Brain microvascular endothelial cell (primary cell): ENCODE measurements at regions not wholly inside any gene's neighbourhood (a gene's known extent, or its start where the extent isn't known, plus 50 kb on each side); places are given as distances from the start of the nearest gene placed in this dataset.

ENCODE experiments used
- DNase-seq: peaks from one replicate; pipeline ENCODE4 v3.0.0-alpha.2; 2020
- H3K27ac ChIP-seq: fragments of 250-450 bp; sonication (Bioruptor Pico); 2 replicates; pipeline ENCODE4 v1.5.1; 2020; ENCODE audit warnings: mild to moderate bottlenecking, moderate library complexity
- H3K27me3 ChIP-seq: fragments of 250-450 bp; sonication (Bioruptor Pico); replicated peaks from 2 replicates; pipeline ENCODE4 v1.5.1; 2020; ENCODE audit warnings: mild to moderate bottlenecking
- H3K36me3 ChIP-seq: fragments of 250-450 bp; sonication (Bioruptor Pico); replicated peaks from 2 replicates; pipeline ENCODE4 v1.5.1; 2020; ENCODE audit warnings: mild to moderate bottlenecking
- H3K4me3 ChIP-seq: 2 replicates; pipeline ENCODE4 v1.5.1; 2011; ENCODE audit warnings: low read depth, mild to moderate bottlenecking, control low read depth, low read length, moderate library complexity
- CTCF ChIP-seq: IDR thresholded peaks from 2 replicates; pipeline ENCODE4 v1.5.1; 2011; ENCODE audit warnings: low read depth, mild to moderate bottlenecking, moderate library complexity, low read length, control low read depth, inconsistent platforms; ENCODE audit errors: missing control alignments
- in situ Hi-C: cut with HindIII; loops from 2 replicates; pipeline ENCODE4 v1.10.0; 2017; ENCODE audit warnings: low sequenced_read_pairs, low pct_ligation_motif_present

- Histone ChIP-seq H3K4me3 (no peak overlapping the region), H3K27ac (no peak overlapping the region), H3K27me3 (no peaks in the 10 kb centered on the region), H3K36me3 (no peaks in the 10 kb centered on the region)
- TF ChIP-seq CTCF, result no peak
- no peak for DNase-seq
- in situ Hi-C loops, result no loop called here
Measured at GRCh38 chr16:62638324-62638911, 602.2 kb upstream of the CDH8 start.

- in situ Hi-C loops, result no loop called here
- TF ChIP-seq CTCF, result no peak
- DNase-seq, result no peak
- no peaks in the 10 kb centered on the region for H3K36me3 ChIP-seq
- H3K4me3 ChIP-seq, result no peak overlapping the region
- H3K27ac ChIP-seq, result no peak overlapping the region
- no peaks in the 10 kb centered on the region for H3K27me3 ChIP-seq
Measured at GRCh38 chr16:62625326-62625725, 589.1 kb upstream of the CDH8 start.

- Histone ChIP-seq H3K27ac (no peak overlapping the region), H3K27me3 (no peaks in the 10 kb centered on the region), H3K4me3 (no peak overlapping the region), H3K36me3 (no peaks in the 10 kb centered on the region)
- DNase-seq, result no peak
- in situ Hi-C loops, result no loop called here
- no peak for TF ChIP-seq CTCF
Measured at GRCh38 chr16:62620275-62620674, 584.0 kb upstream of the CDH8 start.

- no peak overlapping the region for H3K4me3 ChIP-seq
- DNase-seq, result no peak
- in situ Hi-C loops, result no loop called here
- H3K27ac ChIP-seq, result no peak overlapping the region
- H3K27me3 ChIP-seq, result no peaks in the 10 kb centered on the region
- TF ChIP-seq CTCF, result no peak
- no peaks in the 10 kb centered on the region for H3K36me3 ChIP-seq
Measured at GRCh38 chr16:62615526-62615925, 579.3 kb upstream of the CDH8 start.

- Histone ChIP-seq H3K4me3 (no peak overlapping the region), H3K27ac (no peak overlapping the region), H3K36me3 (no peaks in the 10 kb centered on the region), H3K27me3 (no peaks in the 10 kb centered on the region)
- in situ Hi-C loops, result no loop called here
- DNase-seq, result no peak
- no peak for TF ChIP-seq CTCF
Measured at GRCh38 chr16:62610291-62610690, 574.1 kb upstream of the CDH8 start.

- no peak overlapping the region for H3K4me3 ChIP-seq
- in situ Hi-C loops, result no loop called here
- TF ChIP-seq CTCF, result no peak
- DNase-seq, result no peak
- H3K27ac ChIP-seq, result no peak overlapping the region
- no peaks in the 10 kb centered on the region for H3K36me3 ChIP-seq
- H3K27me3 ChIP-seq, result no peaks in the 10 kb centered on the region
Measured at GRCh38 chr16:62602790-62603189, 566.6 kb upstream of the CDH8 start.
